ENCODE measurements at regions not wholly inside any gene's neighbourhood (a gene's known extent, or its start where the extent isn't known, plus 50 kb on each side); places are given as distances from the start of the nearest gene placed in this dataset.

GRCh38 chrX:5646818-5647217 lies 581.8 kb downstream of the NLGN4X start:
- TF ChIP-seq SUZ12 (IDR thresholded peaks at IDR 0.05; ENCODE audit: extremely low read depth, insufficient read depth, insufficient read length) (no peak), YY1 (IDR thresholded peaks at IDR 0.05; ENCODE audit: insufficient read depth, insufficient read length) (no peak)

Data from NT2/D1 (cell line).